Spleen (tissue), 11 donors: ENCODE measurements at regions not wholly inside any gene's neighbourhood (a gene's known extent, or its start where the extent isn't known, plus 50 kb on each side); places are given as distances from the start of the nearest gene placed in this dataset.

Experiments used
- DNase-seq: peaks from one replicate; pipeline ENCODE4 v3.0.0-alpha.2; 2020
- H3K27ac ChIP-seq, 8 donors: fragments of 200-600 bp; sonication (generic) in 7 of 8; 1 replicate in 4 of 8; 2 replicates in 4 of 8; pipeline versions ENCODE4 v1.5.0 to v1.8.0; 2016 to 2021; ENCODE audit warnings: inconsistent platforms in 4 of 8, mild to moderate bottlenecking in 4 of 8, moderate library complexity in 1 of 8
- H3K27me3 ChIP-seq, 7 donors: fragments of 200-600 bp; sonication (generic) in 6 of 7; replicated peaks in 1 of 7; 1 replicate in 4 of 7; 2 replicates in 3 of 7; pipeline versions ENCODE4 v1.5.0 to v1.8.0; 2016 to 2021; ENCODE audit warnings: inconsistent platforms in 3 of 7, mild to moderate bottlenecking in 1 of 7
- H3K36me3 ChIP-seq, 6 donors: fragments of 200-600 bp; sonication (generic) in 5 of 6; 1 replicate in 4 of 6; 2 replicates in 2 of 6; pipeline versions ENCODE4 v1.5.0 to v1.8.0; 2016 to 2021; ENCODE audit warnings: inconsistent platforms in 2 of 6
- H3K4me1 ChIP-seq, 6 donors: fragments of 200-600 bp; sonication (generic) in 5 of 6; 1 replicate in 3 of 6; 2 replicates in 3 of 6; pipeline versions ENCODE4 v1.5.0 to v1.8.0; 2016 to 2021; ENCODE audit warnings: inconsistent platforms in 3 of 6
- H3K4me3 ChIP-seq, 8 donors: fragments of 200-600 bp; sonication (generic) in 7 of 8; 1 replicate in 4 of 8; 2 replicates in 4 of 8; pipeline versions ENCODE4 v1.5.0 to v1.8.0; 2016 to 2021; ENCODE audit warnings: inconsistent platforms in 4 of 8, mild to moderate bottlenecking in 4 of 8, moderate library complexity in 2 of 8
- H3K9me3 ChIP-seq, 8 donors: fragments of 200-600 bp; sonication (generic) in 7 of 8; 1 replicate in 4 of 8; 2 replicates in 4 of 8; pipeline versions ENCODE4 v1.5.0 to v1.8.0; 2016 to 2021; ENCODE audit warnings: inconsistent platforms in 4 of 8
- CTCF ChIP-seq, 11 experiments: fragments of 200-600 bp in 7 of 11; fragments of 450-650 bp in 4 of 11; sonication (generic) in 4 of 11; IDR thresholded peaks in 8 of 11; conservative IDR thresholded peaks in 3 of 11; 1 replicate in 7 of 11; 2 replicates in 4 of 11; pipeline versions ENCODE4 v1.4.0 to v1.8.0; 2016 to 2021; ENCODE audit warnings: antibody characterized with exemption in 11 of 11, inconsistent platforms in 4 of 11, mild to moderate bottlenecking in 1 of 11
- POLR2A ChIP-seq, 3 donors: fragments of 450-650 bp; IDR thresholded peaks; one replicate each; pipeline ENCODE4 v1.5.1; 2017; ENCODE audit warnings: antibody characterized with exemption in 3 of 3, mild to moderate bottlenecking in 1 of 3
- POLR2AphosphoS5 ChIP-seq, 3 donors: sonication (generic); formaldehyde crosslinking; IDR thresholded peaks; one replicate each; pipeline ENCODE4 v1.5.1; 2017; ENCODE audit warnings: antibody characterized with exemption in 3 of 3
- WGBS, 5 donors: extraction: QIAGEN DNeasy Blood & Tissue Kit in 3 of 5; methylation state at CpG; one replicate each; pipeline versions ENCODE4 v1.1.5 to v1.1.7; 2013 to 2018; 5-methylcytosine and 5-hydroxymethylcytosine counted together
- intact Hi-C: fragments of 100-400 bp; cut with DNase I; formaldehyde crosslinking; loops from one replicate; pipeline ENCODE4 v1.15.0; 2023; ENCODE audit warnings: low total_unique reads
- donor health status: healthy with polysubstance abuse.
- donor health status: DM: no; HTN: no; CAD: no; lungs with moderate emphysema.
- donor health status: DM: no; HTN: no; CAD: no.
- donor health status: Bipolar disorder and iron deficiency.
- donor health status: healthy.
- donor health status: DM: no; HTN: no; CAD: no.
- donor health status: DM: yes; HTN: yes; CAD: no.

GRCh38 chr4:106614441-106614840 lies 245.9 kb upstream of the GIMD1 start:
- H3K27ac ChIP-seq: no peak overlapping the region
- H3K27me3 ChIP-seq: no peaks in the 10 kb centered on the region
- WGBS, 5 donors: 58 to 73% (median 63%) methylated on average over 4 of the region's 4 CpGs
- H3K9me3 ChIP-seq: peaks cover 0 to 15% (median 0%) of the 10 kb centered on the region in 8 donors
- no peaks in the 10 kb centered on the region for H3K36me3 ChIP-seq
- H3K4me1 ChIP-seq: no peaks in the 10 kb centered on the region
- no peak for TF ChIP-seq POLR2A (IDR thresholded peaks at IDR 0.05)
- no peak for TF ChIP-seq POLR2AphosphoS5 (IDR thresholded peaks at IDR 0.05)
- no peak for TF ChIP-seq CTCF (IDR thresholded peaks at IDR 0.05 in 8 of 11, conservative IDR thresholded peaks at IDR 0.05 in 3 of 11)
- DNase-seq: no peak
- H3K4me3 ChIP-seq: no peak overlapping the region
- intact Hi-C loops: no loop called here

GRCh38 chr4:106609917-106610316 lies 241.3 kb upstream of the GIMD1 start:
- Histone ChIP-seq H3K27me3 (no peaks in the 10 kb centered on the region), H3K4me1 (no peaks in the 10 kb centered on the region), H3K9me3 (peaks cover 0 to 18% (median 0%) of the 10 kb centered on the region in 8 donors), H3K36me3 (no peaks in the 10 kb centered on the region), H3K27ac (no peak overlapping the region), H3K4me3 (no peak overlapping the region)
- intact Hi-C loops: no loop called here
- DNase-seq: no peak
- 76 to 86% (median 79%) methylated on average over 5 to 7 of the region's 7 CpGs for WGBS, 5 donors
- TF ChIP-seq POLR2AphosphoS5 (IDR thresholded peaks at IDR 0.05) (no peak), POLR2A (IDR thresholded peaks at IDR 0.05) (no peak), CTCF (IDR thresholded peaks at IDR 0.05 in 8 of 11, conservative IDR thresholded peaks at IDR 0.05 in 3 of 11) (no peak)

DNA sequence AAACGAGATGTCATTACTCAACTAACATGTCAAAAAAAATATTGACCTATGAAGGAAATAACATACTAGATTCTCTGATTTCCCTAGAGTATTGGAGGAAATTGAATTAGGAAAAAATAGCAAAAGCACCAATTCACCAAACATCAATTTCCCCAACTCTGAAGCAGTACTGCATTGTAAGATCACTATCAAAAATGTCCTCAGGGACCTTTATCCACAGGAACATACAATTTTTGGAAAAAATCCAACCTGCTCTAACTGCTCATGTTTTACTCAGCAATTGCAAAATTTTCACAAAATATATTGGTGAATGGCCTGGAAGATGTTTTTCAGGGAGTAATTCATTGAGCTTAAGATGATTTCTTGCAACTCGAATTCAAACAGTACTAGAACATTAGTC lies 239.0 kb upstream of the GIMD1 start:
- Histone ChIP-seq H3K27ac (no peak overlapping the region), H3K27me3 (no peaks in the 10 kb centered on the region), H3K4me3 (no peak overlapping the region), H3K36me3 (no peaks in the 10 kb centered on the region), H3K4me1 (no peaks in the 10 kb centered on the region), H3K9me3 (peaks cover 0 to 30% (median 0%) of the 10 kb centered on the region in 8 donors)
- no peak for TF ChIP-seq POLR2A (IDR thresholded peaks at IDR 0.05)
- no peak for TF ChIP-seq CTCF (IDR thresholded peaks at IDR 0.05 in 8 of 11, conservative IDR thresholded peaks at IDR 0.05 in 3 of 11)
- no peak for TF ChIP-seq POLR2AphosphoS5 (IDR thresholded peaks at IDR 0.05)
- 57 to 77% (median 66%) methylated on average over 2 of the region's 2 CpGs for WGBS, 5 donors
- intact Hi-C loops: no loop called here
- no peak for DNase-seq

GRCh38 chr4:106604319-106605051 lies 235.9 kb upstream of the GIMD1 start:
- WGBS, 5 donors: 62 to 89% (median 78%) methylated on average over 3 to 4 of the region's 4 CpGs
- H3K27ac ChIP-seq: no peak overlapping the region

More at GRCh38 chr4:106604319-106605051, 235.9 kb upstream of the GIMD1 start:
- DNase-seq: no peak
- Histone ChIP-seq H3K4me1 (no peaks in the 10 kb centered on the region), H3K36me3 (no peaks in the 10 kb centered on the region), H3K27me3 (no peaks in the 10 kb centered on the region), H3K4me3 (no peak overlapping the region), H3K9me3 (peaks cover 0 to 16% (median 0%) of the 10 kb centered on the region in 8 donors)
- intact Hi-C loops: no loop called here
- TF ChIP-seq CTCF (IDR thresholded peaks at IDR 0.05 in 8 of 11, conservative IDR thresholded peaks at IDR 0.05 in 3 of 11): no peak
- no peak for TF ChIP-seq POLR2A (IDR thresholded peaks at IDR 0.05)
